ENCODE measurements at regions not wholly inside any gene's neighbourhood (a gene's known extent, or its start where the extent isn't known, plus 50 kb on each side); places are given as distances from the start of the nearest gene placed in this dataset.

DNA sequence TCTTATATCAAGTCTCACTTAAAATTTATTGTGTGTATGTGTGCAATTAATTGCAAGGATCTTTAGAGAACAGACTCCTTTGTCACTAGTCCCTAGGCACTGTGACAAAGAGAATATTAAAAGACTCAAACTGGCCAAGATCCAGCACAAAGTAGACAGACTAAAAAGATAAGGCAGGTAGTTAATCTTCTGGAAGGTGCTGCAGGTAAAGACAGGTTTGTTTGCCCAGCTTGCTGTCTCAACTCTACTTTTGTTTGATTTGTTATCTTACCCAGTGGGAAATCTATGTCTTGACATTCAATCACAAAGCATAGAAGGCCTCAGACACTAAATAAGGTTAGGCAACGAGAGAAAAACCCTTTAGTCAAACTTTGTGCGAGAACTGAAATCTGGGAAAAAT is 807.9 kb upstream of the LRRN3 start:
- no peak for TF ChIP-seq CTCF (IDR thresholded peaks at IDR 0.05; ENCODE audit: low read length)
- TF ChIP-seq EZH2phosphoT487 (IDR thresholded peaks at IDR 0.05; ENCODE audit: low read length) = no peak
- TF ChIP-seq EZH2 (optimal IDR thresholded peaks at IDR 0.05; ENCODE audit: low read depth, low read length) = no peak

Measured in MM.1S (cell line).